NT2/D1 (cell line): ENCODE measurements at regions not wholly inside any gene's neighbourhood (a gene's known extent, or its start where the extent isn't known, plus 50 kb on each side); places are given as distances from the start of the nearest gene placed in this dataset.
"Not testable (repeated sequence)": the region's sequence is repeated elsewhere in the genome, so short reads cannot be mapped to it uniquely, and the experiment has no call there.

Source experiments
- SUZ12 ChIP-seq: IDR thresholded peaks from 2 replicates; pipeline ENCODE4 v1.6.1; 2011; ENCODE audit not compliant: insufficient read length, insufficient read depth; ENCODE audit errors: extremely low read depth
- YY1 ChIP-seq: IDR thresholded peaks from 2 replicates; pipeline ENCODE4 v1.6.1; 2011; ENCODE audit not compliant: insufficient read length, insufficient read depth
- ZNF274 ChIP-seq: IDR thresholded peaks from 2 replicates; pipeline ENCODE4 v1.6.1; 2011; ENCODE audit warnings: mild to moderate bottlenecking, low read depth, low read length

DNA sequence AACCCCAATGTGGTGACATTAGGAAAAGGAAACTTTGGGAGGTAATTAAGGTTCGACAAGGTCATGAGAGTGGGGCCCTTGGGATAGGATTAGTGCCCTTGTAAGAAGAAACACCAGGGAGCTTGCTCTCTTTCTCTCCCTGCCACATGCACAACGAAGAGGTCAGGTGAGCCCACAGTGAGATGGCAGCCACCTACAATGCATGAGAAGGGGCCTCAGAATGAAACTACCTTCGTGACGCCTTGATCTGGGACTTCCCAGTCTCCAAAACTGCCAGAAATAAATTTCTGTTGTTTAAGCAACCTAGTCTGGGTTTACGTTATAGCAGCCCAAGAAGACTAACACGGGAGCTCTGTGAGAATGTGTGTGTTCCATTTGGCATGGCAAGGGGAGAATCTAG lies 682.8 kb downstream of the PRIM2 start:
- TF ChIP-seq YY1, ZNF274, SUZ12: not testable (repeated sequence)
